ENCODE measurements at regions not wholly inside any gene's neighbourhood (a gene's known extent, or its start where the extent isn't known, plus 50 kb on each side); places are given as distances from the start of the nearest gene placed in this dataset.

DNA sequence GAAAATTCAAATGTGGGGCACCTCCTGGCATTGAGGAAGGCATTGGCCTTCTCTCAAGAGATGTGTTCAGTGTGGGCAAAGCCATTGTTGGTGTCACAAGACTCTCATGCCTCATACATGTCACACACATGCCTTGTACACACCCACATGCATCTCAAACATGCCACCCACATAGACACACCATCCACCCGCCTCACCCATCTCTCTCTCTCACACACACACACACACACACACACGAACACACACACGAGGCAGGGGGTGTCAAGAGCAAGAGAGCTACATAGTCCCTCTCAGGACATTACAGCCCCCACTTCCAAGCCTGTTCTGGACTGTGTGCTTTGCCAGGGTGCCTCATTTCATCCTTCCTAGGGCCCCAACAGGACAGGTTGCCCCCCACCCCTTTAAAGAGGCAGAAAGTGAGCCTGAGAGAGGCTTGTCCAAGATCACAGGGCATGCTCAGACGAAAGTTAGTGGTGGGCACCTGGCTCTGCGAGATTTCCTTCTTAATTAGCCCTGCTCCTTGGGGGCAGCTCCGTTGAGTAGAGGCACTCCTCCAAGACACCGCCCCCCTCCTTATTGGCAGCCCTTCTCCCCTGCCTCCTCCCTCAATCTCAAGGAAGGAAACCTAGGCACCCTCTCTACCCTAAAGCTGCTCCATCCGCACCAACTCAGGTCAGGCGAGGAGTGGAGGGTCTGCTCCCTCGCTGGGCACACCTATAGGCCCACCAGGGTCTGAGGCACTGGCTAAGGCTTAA lies 50.5 kb upstream of the CCDC174 start:
- Histone ChIP-seq H3K36me3 (ENCODE audit: control insufficient read depth in 3 of 3, insufficient read depth in 2 of 3, low read depth in 1 of 3, low read length in 3 of 3) (no peaks in the 10 kb centered on the region), H3K4me1 (ENCODE audit: control insufficient read depth in 3 of 3, insufficient read depth in 2 of 3, low read depth in 1 of 3, low read length in 2 of 3) (no peaks in the 10 kb centered on the region), H3K4me3 (ENCODE audit: low read depth in 1 of 3, low read length in 3 of 3) (no peak overlapping the region), H3K27ac (ENCODE audit: low read depth in 1 of 3, low read length in 2 of 3) (no peak overlapping the region), H3K9me3 (ENCODE audit: control insufficient read depth in 2 of 2, insufficient read depth in 1 of 2, low read depth in 1 of 2, low read length in 1 of 2) (peaks cover 0 to 9% of the 10 kb centered on the region in 2 donors), H3K27me3 (ENCODE audit: control insufficient read depth in 3 of 3, insufficient read depth in 3 of 3, low read length in 3 of 3) (peaks cover 4 to 55% (median 26%) of the 10 kb centered on the region in 3 donors)
- no peak for DNase-seq
- WGBS, 3 donors: 71 to 76% (median 75%) methylated on average over 10 of the region's 10 CpGs
- FAIRE-seq: no peak

DNA sequence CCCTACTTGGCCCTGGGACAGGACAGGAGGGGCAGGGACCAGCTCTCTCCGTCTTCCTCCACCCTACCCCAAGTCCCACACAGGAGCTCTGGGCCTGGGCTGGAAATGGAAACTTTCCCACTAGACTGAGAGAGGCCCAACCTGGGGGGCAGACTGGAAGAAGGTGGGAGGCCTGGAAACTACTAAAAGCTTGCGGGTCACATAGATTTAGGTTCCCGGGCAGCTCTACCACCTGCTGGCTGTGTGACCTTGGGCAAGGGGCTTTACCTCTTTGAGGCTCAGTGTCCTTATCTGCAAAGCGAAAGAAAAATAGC lies 49.9 kb upstream of the CCDC174 start:
- Histone ChIP-seq H3K4me3 (ENCODE audit: low read depth in 1 of 3, low read length in 3 of 3) (no peak overlapping the region), H3K36me3 (ENCODE audit: control insufficient read depth in 3 of 3, insufficient read depth in 2 of 3, low read depth in 1 of 3, low read length in 3 of 3) (no peaks in the 10 kb centered on the region), H3K9me3 (ENCODE audit: control insufficient read depth in 2 of 2, insufficient read depth in 1 of 2, low read depth in 1 of 2, low read length in 1 of 2) (peaks cover 0 to 9% of the 10 kb centered on the region in 2 donors), H3K27me3 (ENCODE audit: control insufficient read depth in 3 of 3, insufficient read depth in 3 of 3, low read length in 3 of 3) (peaks cover 4 to 55% (median 26%) of the 10 kb centered on the region in 3 donors), H3K27ac (ENCODE audit: low read depth in 1 of 3, low read length in 2 of 3) (no peak overlapping the region), H3K4me1 (ENCODE audit: control insufficient read depth in 3 of 3, insufficient read depth in 2 of 3, low read depth in 1 of 3, low read length in 2 of 3) (no peaks in the 10 kb centered on the region)
- no peak for DNase-seq
- 40 to 47% (median 40%) methylated on average over 4 of the region's 4 CpGs for WGBS, 3 donors
- no peak for FAIRE-seq
